ENCODE measurements at regions not wholly inside any gene's neighbourhood (a gene's known extent, or its start where the extent isn't known, plus 50 kb on each side); places are given as distances from the start of the nearest gene placed in this dataset.

DNA sequence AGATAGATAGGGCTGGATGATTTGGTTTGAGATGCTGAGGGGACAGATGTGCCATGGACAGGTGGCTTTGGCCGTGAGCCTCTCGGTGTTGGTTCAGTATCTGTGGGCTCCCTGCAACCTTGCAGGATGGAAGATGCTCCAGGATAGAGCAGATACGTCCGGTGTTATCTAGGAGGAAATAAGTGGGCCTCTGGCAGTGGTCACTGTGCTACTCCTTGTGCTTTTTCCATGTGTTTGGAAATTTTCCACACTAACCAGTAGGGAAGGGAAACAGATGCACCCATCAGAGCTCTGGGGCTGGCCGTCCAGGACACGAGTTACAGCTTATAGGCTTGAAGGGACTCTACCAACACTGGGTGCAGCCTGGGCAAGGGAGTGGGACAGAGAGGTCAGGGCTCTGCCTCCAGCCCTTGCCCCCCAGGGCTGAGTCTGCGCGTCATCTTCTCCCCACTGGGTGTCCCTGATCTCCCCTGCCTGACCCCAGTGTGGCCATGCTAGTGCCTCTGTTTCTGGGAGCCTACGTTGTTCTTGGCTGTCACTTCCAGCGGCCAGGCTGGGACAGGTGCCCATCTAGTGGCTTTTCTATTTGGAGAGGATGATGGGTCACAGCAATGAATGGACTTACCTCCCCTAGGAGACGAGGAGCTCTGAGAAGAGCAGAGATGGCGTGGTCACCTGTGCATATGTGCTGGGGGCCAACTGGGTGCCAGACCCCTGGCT, 166.9 kb downstream of the SEC14L1 start:
- no peak for DNase-seq (ENCODE audit: low spot score)

DNA sequence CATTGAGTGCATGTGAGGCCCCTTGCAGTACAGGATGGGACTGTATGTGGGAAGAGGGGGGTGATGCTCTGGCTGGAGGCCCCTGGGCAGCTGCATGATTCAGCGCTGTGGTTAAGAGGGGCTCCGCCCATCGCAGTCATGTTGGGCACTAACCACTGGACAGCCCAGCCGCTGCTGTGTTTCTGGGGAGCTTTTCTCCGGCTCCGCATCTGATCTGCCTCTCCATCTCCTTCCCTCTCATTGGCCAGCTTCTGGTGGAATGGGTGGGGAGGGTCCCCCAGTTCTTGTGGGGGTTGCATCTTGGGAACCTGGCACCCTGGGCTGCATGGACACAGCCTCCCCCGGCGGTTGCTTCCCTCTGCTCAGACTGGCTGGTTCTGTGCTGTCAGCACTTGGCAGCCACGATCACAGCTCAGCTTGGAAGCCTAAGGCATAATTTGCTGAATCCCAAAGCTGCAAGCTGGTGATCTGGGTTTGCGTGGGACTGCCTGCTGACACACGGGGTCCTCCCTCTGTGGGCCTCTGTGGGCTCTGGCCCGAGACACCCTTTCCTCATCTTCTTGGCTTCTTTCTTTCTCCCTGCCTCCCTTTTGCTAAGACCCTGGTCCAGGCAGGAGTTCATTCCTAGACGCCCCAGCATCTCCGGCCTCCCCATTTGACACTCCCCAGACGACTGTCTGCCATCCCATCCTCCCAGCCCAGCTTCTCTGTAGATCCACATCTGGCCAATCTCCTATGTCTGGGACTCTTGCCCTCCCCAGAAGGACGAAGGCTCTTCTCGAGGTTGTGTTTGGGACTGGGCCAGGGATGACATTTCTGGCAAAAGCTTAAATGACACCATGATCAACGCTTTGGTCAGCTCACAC, 168.3 kb downstream of the SEC14L1 start:
- DNase-seq (ENCODE audit: low spot score), result no peak

DNA sequence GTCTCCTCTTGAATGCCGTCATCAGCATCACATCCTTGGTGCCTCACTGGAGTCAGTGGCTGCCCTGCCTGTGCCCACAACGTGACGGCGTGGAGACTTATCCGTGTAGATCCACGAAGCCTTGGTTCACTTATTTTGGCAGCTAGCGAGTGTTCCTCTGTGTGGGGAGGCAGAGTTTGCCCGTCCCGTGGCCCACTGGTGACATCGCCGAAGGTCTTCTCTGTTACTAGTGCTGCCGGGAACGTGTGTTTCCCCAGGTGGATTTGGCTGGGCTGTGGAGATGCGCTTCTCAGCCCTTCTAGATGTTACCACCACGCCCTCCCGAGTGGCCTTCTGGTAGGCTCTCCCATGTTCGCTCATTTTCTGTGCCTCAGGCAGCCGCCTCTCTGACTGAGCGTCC, 169.6 kb downstream of the SEC14L1 start:
- DNase-seq (ENCODE audit: low spot score), result no peak

DNA sequence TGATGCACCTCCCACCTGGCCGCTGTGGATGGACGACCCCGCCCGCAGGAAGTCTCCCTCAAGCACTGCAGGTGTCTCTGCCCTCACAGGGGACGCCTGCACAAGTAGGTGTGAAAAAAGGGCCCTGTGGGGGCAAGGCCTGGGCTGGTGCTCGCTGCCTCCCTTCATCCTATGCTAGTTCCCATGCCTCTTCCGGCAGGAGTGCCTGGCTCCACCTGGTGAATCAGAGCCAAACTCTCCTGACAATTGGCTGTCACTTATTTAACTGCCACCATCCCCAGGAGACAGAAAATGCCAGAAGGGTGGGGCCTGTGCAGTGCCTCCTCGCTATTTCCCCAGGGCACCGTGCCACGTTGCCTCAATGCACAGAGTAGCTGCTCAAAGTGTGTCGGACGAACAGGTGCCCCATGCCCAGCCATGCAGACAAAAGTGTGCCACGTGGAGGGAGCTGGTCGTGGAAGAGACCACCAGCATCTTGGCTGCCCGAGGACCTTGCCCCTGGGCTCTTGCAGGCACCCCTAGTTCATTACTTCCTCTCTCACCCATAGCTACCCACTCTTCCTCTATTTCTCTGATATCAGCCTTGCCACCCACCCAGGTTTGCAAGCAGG, 170.7 kb downstream of the SEC14L1 start:
- no peak for DNase-seq (ENCODE audit: low spot score)

DNA sequence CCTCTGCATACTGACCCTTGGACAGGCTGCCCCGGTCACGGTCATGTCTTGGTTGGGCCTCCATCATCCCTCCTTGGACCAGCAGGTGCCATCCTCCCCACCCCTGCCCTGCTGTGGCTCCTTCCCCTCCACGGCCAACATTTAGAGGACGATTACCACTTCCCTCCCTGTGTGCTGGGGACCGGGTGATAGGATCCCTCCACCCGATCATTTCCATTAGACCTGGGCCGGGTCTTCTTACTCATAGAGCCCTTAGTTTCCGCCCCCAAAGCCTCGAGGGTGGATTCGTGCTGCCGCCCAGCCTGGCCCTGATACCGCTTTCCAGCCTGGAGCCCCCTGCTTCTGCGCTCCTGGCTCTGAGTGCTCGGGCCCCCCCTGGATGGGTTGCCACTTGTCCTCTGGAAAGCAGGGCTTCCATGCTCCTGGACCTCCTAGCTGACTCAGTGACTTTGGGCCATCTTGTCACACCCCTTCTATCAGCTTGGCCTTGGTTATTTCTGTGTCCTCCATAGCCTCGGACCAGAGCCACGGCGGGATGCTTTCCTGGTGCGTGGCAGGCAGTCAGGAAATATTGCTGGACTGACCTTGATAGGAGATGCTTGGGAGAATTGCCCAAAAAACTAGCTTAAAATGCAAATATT, 171.4 kb downstream of the SEC14L1 start:
- DNase-seq (ENCODE audit: low spot score), result no peak

DNA sequence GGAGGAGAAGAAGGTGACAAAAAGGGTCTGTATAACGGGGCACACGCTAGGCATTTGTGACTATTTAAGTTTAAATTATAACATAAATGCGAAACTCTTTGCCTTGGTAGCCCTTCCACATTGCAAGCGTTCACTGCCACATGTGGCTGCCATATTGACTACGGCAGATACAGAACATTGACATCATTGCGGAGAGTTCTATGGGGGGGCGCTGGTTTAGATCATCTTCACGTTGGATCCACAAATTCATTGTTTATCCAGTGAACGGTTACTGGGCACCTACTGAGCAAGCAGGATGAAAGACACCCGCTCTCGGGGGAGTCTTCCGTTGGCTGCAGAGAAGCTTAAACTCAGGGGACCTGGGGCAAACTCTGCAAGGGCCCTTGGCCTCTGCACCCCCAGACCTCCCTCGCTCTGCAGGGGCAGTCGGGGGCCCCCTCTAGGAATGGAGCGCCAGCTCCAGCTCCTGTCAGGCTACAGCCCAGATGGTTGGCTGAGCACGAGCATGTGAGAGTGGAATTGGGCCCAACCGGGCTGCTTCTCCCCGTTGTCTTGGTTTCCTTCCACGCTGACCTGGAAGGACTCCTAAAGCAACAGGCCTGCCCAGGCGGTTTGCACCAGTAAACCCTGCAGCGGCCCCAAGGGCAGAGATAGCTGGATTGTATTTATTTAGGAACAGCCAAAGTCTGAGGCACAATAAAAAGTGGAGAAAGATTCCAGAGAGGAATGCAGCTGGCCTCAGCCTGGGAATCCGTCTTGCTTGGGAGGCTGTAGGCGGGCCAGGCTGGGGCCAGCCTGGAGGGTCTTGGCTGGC, 172.2 kb downstream of the SEC14L1 start:
- DNase-seq (ENCODE audit: low spot score), result no peak

DNA sequence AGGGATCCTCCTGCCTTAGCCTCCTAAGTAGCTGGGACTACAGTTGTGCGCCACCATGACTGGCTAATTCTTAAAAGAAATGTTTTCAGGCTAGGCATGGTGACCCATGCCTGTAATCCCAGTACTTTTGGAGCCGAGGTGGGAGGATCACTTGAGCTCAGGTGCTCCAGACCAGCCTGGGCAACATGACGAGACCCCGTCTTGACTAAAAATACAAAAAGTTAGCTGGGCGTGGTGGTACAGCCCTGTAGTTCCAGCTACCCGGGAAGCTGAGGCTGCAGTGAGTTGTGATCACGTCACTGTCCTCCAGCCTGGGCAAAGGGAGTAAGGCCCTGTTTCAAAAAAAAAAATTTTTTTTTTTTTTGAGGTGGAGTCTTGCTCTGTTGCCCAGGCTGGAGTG, 173.1 kb downstream of the SEC14L1 start:
- DNase-seq (ENCODE audit: low spot score), result no peak

DNA sequence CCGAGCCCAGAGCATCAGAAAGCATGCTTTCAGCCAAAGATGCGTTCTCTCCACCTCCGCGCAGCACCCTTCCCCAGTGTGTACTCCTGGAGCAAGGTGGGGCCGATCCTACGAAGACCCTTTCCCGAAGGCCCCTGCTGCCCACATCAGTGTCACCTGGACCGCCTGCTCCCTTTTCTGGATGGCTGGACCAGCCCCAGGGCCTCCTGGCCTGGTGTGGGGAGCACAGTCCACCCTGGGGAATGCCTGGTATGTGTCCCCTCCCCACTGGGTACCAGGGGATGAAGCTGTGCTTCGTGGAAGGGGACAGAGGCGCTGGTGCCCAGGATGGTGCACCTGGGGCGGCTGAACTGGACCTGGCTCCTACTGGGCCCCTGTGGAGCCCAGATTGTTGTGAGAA, 173.8 kb downstream of the SEC14L1 start:
- DNase-seq (ENCODE audit: low spot score), result no peak

DNA sequence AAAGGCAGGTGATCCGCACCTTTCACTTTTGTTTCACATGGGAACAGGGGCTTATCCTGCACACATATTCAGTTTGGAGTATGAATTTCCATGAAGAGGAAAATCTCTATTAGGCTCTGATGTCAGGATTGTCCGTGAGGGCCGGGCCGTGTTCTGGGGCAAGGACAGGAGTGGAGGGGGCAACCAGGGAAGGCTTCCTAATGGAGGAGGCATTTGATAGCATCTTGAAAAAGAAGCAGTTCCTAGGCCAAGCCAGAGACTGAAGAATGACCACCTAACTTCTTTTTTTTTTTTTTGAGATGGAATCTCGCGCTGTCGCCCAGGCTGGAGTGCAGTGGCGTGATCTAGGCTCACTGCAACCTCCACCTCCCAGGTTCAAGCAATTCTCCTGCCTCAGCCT, 174.2 kb downstream of the SEC14L1 start:
- DNase-seq (ENCODE audit: low spot score), result no peak

DNA sequence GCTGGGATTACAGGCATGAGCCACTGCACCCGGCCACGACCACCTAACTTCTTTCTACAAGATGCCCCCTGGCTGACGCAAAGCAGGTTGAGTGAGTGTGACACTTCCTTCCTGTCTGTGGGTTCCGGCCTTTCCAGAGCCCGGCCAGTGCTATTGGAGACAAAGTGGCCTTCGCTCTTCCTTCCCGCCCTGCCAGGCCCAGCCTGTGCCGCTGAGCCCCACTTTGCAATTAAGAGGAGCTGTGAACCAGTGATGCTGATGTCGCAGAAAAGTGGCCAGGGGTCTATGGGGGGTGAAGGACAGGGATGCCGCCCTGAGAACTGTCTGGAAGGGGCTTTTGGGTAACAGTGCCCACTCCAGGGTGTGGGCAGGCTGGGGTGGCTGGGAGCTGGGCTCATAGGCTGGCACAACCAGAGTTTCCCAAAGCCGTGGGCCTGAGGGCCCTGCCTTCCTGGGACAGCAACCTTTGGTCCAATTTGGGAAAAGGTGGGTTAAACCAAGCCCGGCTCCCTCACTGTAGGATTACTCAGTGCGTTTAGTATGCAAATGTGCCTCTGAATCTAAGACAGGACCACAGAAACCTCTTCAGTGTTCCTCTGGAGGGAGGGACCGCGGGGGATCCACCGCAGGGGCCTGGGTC, 174.9 kb downstream of the SEC14L1 start:
- peak; percentile 80 for DNase-seq (ENCODE audit: low spot score)

DNA sequence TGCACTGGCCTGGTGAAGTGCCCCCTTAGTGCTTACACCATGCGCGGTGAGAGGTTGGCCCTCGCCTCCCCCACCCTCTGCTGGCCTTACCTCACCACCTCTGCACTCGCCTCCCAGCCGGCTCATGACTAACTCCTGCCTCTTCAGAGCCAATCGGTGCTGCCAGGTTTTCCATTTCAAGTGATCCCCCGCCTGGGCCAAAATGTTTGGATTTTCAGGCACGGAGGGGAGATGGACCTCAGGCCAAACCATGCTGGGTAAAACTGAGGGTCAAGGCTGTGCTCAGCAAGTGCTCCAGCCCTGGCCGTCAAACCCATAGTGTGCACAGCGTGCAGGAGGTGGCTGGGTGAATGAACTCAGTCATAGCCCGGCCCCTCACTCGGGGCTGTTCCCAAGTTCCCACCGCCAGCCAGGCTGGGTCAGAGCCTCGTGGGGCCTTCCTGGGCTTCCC, 175.4 kb downstream of the SEC14L1 start:
- no peak for DNase-seq (ENCODE audit: low spot score)

DNA sequence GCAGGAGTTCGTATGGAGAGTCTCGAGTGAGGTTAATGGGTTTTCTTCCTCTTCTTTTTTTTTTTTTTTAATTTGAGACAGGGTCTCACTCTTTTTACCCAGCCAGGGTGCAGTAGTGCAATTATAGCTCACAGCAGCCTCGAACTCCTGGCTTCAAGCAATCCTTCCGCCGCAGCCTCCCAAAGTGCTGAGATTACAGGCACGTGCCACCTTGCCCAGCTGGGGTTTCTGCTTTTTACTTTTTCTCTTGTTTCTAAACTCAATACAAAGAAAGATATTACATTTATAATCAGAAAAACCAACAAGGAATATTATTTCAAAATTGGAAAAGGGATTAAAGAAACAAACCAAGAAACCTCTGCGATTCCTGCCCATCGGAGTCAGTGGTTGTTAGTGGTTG, 175.9 kb downstream of the SEC14L1 start:
- no peak for DNase-seq (ENCODE audit: low spot score)

DNA sequence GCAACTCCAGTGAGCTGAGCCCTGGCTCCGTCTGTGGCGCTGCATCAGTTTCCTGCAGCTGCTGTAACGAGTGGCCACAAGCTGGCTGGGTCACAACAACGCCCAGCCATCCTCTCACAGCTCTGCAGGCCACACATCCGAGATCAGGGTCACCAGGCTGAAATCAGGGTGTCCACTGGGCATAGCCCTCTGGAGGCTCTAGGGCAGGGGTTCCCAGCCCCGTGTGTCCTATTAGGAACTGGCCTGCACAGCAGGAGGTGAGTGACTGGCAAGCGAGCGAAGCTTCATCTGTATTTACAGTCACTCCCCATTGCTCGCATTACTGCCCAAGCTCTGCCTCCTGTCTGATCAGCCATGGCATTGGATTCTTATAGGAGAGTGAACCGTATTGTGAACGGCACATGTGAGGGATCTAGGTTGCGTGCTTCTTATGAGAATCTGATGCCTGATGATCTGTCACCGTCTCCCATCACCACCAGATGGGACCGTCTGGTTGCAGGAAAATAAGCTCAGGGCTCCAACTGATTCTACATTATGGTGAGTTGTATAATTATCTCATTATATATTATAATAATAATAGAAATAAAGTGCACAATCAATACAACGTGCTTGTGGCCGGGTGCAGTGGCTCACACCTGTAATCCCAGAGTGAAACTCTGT, 176.5 kb downstream of the SEC14L1 start:
- no peak for DNase-seq (ENCODE audit: low spot score)

DNA sequence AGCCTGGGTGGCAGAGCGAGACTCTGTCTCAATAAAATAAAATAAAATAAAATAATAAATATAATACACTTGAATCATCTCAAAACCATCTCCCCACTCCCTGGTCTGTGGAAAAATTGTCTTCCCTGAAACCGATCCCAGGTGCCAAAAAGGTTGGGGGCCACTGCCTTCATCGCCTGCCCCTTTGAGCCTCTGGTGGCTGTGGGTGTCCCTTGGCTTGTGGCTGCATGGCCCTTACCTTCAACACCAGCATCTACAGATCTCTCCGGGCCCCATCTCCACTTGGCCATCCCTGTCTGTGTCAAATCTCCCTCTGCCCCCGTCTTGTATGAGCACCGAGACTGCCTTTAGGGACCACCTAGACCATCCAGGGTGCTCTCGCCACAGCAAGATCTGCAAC, 177.3 kb downstream of the SEC14L1 start:
- DNase-seq (ENCODE audit: low spot score), result no peak

DNA sequence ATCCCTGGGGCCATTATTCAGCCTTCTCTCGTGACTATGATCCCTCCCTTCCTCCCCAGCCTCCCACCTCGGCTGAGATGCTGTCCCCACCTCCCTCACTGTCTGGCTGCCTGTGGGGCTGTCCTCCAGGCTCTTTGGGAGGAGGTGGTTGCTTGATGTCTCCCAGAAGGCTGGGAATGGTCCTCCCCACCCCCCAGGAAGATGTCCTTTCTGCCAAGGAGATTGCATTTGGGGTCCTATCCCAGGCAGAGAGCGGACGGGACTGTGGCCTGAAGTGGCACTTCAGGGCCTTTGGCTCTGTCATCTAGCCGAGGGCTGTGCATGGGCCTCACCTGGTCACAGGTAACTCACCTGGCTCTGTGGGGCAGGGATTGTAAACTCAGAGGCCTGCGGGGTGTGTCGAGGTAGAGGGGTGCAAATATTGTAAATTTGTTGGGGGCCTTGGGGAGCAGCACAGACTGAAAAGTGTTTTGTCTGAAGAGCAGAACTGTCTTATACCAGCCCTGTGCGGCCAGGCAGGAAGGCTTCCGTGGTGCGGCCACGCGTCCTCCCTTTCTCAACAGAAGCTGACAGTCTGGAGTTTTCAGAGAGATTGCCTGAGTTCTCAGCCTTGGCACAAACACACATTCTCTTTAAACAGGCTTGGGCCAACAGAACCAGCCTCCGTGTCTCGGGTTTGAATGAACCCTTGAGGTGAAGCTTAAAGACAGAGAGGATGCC, 177.9 kb downstream of the SEC14L1 start:
- no peak for DNase-seq (ENCODE audit: low spot score)

DNA sequence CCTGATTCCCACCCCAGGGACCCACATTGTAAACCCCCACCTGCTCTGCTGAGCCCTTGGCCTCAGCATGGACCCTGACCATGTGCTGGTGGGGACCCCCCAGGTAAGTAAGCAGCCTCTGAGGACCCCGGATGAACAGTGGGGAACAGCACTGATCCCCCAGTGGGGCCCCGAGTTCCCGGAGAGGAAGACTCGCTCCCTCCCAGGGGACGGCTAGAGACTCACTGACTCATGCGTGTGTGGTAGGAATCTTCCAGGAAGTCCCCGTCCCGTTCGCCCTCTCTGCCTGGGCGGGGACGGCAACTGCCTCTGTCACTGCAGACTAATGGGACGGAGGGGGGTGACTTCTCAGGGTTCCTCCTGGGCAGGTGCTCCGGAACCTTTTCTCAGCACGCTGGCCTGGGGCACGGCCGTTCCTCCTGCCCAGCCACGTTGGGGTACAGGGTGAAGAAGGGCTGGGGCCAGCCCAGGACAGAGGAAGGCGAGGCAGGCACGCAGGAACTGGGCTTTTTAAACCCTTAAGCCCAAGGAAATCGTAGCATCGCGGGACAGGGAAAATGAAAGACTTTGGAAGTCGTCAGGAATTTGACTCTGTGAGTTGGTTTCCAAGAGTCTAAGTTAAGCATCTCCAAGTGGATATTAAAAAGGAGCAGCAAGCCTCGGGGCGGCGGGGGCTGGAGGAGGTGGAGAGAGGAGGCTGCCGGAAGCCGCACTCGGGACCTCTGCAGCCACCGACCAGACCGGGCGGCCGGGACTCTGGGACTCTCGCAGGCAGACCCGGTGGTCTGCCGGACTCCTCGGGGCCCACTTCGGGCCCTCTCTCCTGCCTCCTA, 178.7 kb downstream of the SEC14L1 start:
- DNase-seq (ENCODE audit: low spot score), result peak; percentile 84

DNA sequence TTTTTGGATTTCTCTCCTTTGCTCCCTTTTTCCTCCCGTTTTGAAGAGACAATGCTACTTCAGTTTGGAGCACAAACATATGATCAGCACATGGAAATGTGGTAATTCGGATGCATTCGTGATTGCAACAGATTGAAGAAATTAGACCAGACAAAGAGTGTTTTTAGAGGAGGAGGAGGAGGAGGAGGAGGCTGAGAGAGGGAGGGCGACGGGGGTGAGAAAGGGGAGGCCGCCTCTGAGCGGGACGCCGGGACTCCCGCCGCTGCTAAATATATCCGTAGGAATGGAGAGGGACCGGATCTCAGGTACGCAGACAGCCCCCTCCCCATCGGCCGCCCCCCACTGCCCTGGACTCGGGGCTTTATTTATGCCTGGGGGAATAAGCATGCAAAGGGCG, 179.3 kb downstream of the SEC14L1 start:
- DNase-seq (ENCODE audit: low spot score), result no peak

DNA sequence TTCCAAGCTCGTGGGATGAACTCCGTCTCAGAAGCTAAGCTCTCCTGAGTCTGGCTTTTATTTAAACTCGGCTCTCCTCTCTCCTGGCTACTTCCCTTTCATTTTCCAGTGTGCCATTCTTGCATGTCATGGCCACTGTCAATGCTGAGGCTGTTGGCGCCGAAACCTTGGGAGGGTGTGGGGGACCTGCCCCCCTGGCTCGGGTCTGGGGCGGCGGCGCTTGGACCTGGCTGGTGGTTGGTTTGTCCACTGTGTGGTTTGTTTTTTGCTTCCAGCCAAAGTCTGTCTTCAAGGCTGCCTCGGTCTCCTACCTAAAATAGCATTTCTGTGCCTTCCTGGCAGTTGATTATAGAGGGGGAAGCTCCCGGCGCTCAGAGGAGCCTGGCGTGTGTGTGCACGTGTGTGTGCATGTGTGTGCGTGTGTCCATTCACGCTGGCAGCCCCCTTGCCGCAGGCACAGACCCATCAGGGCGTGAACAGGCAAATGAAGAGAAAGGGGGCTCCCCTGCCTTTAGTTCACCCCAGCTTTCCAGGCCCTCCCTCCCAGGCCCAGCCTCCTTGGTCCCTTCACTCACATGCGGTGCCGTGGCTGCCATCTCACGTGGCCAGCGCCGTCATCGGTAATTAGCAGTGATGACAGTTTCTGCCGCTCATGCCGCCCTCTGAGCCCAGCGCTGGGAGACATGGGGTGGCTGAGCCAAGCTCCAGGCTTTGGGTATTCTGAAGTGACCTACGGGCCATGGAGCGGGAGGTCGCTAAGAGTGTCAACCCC, 179.9 kb downstream of the SEC14L1 start:
- no peak for DNase-seq (ENCODE audit: low spot score)

Measured in kidney capillary endothelial cell (primary cell).